Parathyroid adenoma (tissue), 2 donors: ENCODE measurements at regions not wholly inside any gene's neighbourhood (a gene's known extent, or its start where the extent isn't known, plus 50 kb on each side); places are given as distances from the start of the nearest gene placed in this dataset.

ENCODE experiments used
- H2AFZ ChIP-seq: fragments of 300-600 bp; sonication (generic); one replicate; pipeline ENCODE4 v1.7.0; 2017; ENCODE audit warnings: antibody characterized with exemption, mild to moderate bottlenecking
- H3K27ac ChIP-seq: fragments of 300-600 bp; sonication (generic); one replicate; pipeline ENCODE4 v1.7.0; 2017
- H3K27me3 ChIP-seq: fragments of 300-600 bp; sonication (generic); one replicate; pipeline ENCODE4 v1.7.0; 2017; ENCODE audit warnings: low read length; ENCODE audit not compliant: control insufficient read depth, insufficient read depth
- H3K36me3 ChIP-seq: fragments of 300-600 bp; sonication (generic); one replicate; pipeline ENCODE4 v1.7.0; 2017; ENCODE audit warnings: low read length; ENCODE audit not compliant: control insufficient read depth, insufficient read depth
- H3K4me1 ChIP-seq: fragments of 300-600 bp; sonication (generic); one replicate; pipeline ENCODE4 v1.7.0; 2017; ENCODE audit warnings: control low read depth
- H3K4me2 ChIP-seq: fragments of 300-600 bp; sonication (generic); one replicate; pipeline ENCODE4 v1.7.0; 2017; ENCODE audit warnings: low read length
- H3K4me3 ChIP-seq: fragments of 300-600 bp; sonication (generic); one replicate; pipeline ENCODE4 v1.7.0; 2017; ENCODE audit warnings: low read depth, low read length
- H3K79me2 ChIP-seq: fragments of 300-600 bp; sonication (generic); one replicate; pipeline ENCODE4 v1.7.0; 2017; ENCODE audit warnings: control low read depth
- H3K9ac ChIP-seq: fragments of 300-600 bp; sonication (generic); one replicate; pipeline ENCODE4 v1.7.0; 2017; ENCODE audit warnings: mild to moderate bottlenecking
- H3K9me3 ChIP-seq: fragments of 300-600 bp; sonication (generic); one replicate; pipeline ENCODE4 v1.7.0; 2017; ENCODE audit warnings: low read length; ENCODE audit not compliant: control insufficient read depth
- TF ChIP-seq, protein P1 (sequence below): fragments of 300-600 bp; sonication (generic); IDR thresholded peaks from one replicate; pipeline ENCODE4 v1.7.0; 2017; ENCODE audit warnings: antibody characterized with exemption, mild to moderate bottlenecking
- donor health status: primary hyperparathyroidism.

DNA sequence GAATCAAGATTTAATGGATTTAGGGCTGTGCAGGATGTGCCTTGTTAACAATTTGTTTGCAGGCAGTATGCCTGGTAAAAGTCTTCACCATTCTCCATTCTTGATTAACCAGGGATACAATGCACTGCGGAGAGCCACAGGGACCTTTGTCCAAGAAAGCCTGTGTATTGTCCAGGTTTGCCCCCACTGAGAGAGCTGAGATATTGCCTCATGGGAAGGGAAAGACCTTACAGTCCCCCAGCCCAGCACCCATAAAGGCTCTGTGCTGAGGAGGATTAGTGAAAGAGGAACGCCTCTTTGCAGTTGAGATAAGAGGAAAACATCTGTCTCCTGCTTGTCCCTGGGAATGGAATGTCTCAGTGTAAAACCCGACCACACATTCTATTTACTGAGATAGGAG lies 2169.6 kb downstream of the TP53TG3F start:
- no peaks in the 10 kb centered on the region for H3K9me3 ChIP-seq
- no peaks in the 10 kb centered on the region for H3K79me2 ChIP-seq
- TF ChIP-seq, protein P1, sequence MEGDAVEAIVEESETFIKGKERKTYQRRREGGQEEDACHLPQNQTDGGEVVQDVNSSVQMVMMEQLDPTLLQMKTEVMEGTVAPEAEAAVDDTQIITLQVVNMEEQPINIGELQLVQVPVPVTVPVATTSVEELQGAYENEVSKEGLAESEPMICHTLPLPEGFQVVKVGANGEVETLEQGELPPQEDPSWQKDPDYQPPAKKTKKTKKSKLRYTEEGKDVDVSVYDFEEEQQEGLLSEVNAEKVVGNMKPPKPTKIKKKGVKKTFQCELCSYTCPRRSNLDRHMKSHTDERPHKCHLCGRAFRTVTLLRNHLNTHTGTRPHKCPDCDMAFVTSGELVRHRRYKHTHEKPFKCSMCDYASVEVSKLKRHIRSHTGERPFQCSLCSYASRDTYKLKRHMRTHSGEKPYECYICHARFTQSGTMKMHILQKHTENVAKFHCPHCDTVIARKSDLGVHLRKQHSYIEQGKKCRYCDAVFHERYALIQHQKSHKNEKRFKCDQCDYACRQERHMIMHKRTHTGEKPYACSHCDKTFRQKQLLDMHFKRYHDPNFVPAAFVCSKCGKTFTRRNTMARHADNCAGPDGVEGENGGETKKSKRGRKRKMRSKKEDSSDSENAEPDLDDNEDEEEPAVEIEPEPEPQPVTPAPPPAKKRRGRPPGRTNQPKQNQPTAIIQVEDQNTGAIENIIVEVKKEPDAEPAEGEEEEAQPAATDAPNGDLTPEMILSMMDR, result no peak

DNA sequence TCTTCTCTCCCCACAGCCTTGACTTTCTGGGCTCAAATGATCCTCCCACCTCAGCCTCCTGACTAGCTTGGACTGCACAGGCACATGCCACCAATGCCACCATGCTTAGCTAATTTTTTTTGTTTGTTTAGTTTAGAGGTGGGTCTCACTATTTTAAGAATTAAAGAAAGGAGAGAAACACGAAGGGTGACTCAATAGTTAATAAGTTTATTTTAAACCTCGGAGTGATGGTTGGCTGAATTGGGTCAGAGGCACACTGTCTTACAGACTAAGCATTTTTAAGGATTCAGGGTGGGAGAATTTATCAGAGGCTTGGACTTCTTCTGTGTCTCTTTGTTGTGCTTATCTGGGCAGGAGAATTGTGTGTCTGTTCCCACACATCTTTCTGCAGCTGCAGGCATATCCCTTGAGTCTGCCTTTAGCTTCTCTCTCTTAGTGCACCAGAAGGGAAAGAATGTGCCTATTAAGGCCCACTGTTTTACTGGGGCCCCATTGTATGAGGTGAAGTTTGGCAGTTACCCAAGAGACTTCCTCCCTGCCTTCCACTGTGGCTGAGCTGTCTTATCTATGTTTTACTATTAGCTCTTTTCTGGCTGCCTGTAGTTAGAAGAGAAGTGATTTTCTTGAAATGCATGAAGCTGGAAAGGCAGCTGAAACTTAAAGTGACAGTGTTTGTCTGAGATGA lies 2172.0 kb downstream of the TP53TG3F start:
- no peaks in the 10 kb centered on the region for H3K79me2 ChIP-seq
- no peaks in the 10 kb centered on the region for H3K36me3 ChIP-seq
- no peak overlapping the region for H3K4me3 ChIP-seq
- H2AFZ ChIP-seq, result no peak overlapping the region
- H3K27ac ChIP-seq, result no peak overlapping the region
- no peaks in the 10 kb centered on the region for H3K9me3 ChIP-seq
- TF ChIP-seq, protein P1, result no peak
- no peaks in the 10 kb centered on the region for H3K4me1 ChIP-seq
- no peak overlapping the region for H3K4me2 ChIP-seq
- no peaks in the 10 kb centered on the region for H3K27me3 ChIP-seq
- no peak overlapping the region for H3K9ac ChIP-seq

More for the DNA sequence above, 2169.6 kb downstream of the TP53TG3F start:
- no peak overlapping the region for H3K27ac ChIP-seq
- no peaks in the 10 kb centered on the region for H3K4me1 ChIP-seq
- H3K4me3 ChIP-seq, result no peak overlapping the region
- no peak overlapping the region for H3K4me2 ChIP-seq
- no peaks in the 10 kb centered on the region for H3K27me3 ChIP-seq
- H2AFZ ChIP-seq, result no peak overlapping the region
- H3K36me3 ChIP-seq, result no peaks in the 10 kb centered on the region
- H3K9ac ChIP-seq, result no peak overlapping the region

DNA sequence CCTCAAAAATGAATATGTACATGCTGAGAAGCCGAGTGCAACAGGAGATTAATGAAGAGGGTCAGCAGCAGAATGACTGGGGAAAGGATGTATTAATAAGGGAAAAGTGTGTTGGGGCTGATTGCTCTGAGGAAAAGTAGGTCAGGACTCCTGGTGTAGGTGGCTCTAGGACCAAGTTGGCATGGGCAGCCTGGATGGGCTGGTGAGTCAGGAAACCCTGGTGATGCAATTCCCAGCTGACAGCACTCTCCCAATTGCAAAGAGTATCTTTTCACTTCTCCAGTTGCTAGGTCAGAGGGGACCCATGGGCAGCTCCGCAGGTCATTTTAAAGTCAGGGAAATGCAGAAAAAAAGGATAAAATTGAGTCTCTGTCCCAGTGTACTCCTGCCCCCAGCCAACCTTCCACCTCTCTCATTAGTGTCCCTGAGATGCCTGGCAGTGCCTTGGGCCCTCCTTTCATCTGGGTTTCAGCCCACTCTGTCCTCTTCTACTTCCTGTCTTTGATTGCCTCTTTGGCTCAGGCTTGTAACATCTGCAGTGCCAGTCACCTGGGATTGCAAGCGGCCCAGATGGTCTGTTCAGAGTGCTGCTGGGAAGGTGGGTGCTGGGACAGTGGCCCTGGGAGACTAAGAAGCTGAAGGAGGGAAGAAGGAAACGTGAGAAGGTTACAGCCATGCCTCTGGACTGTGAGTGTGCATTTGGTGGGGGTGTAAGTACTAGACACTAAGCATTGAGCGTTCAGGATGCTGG lies 2177.2 kb downstream of the TP53TG3F start:
- H3K79me2 ChIP-seq, result no peaks in the 10 kb centered on the region
- H2AFZ ChIP-seq, result no peak overlapping the region
- TF ChIP-seq, protein P1, result no peak
- H3K36me3 ChIP-seq, result no peaks in the 10 kb centered on the region
- H3K4me2 ChIP-seq, result no peak overlapping the region
- H3K4me3 ChIP-seq, result no peak overlapping the region
- no peak overlapping the region for H3K27ac ChIP-seq
- no peaks in the 10 kb centered on the region for H3K4me1 ChIP-seq
- H3K9ac ChIP-seq, result no peak overlapping the region
- H3K27me3 ChIP-seq, result no peaks in the 10 kb centered on the region
- no peaks in the 10 kb centered on the region for H3K9me3 ChIP-seq

DNA sequence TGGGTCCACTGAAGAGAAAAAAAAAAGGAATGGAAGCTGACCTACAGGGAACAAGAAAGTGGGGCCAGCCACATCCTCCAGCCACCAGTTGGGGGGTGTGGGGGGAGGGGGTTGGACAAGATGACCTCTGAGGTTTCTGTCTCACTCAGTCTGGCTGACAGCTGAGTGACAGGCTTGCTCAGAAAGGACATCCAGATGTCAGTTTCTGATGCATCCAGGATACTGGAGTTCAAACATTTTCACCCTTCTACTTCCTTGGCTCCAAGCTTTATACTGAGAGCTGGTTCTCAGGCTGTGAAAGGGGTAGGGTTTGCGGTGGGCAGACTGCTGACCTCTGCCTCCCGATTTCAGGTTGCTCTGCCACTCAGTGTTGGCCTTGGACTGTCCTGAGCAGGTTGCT lies 2178.3 kb downstream of the TP53TG3F start:
- Histone ChIP-seq H2AFZ (no peak overlapping the region), H3K4me3 (no peak overlapping the region), H3K9ac (no peak overlapping the region), H3K36me3 (no peaks in the 10 kb centered on the region), H3K27ac (no peak overlapping the region), H3K4me2 (no peak overlapping the region), H3K27me3 (no peaks in the 10 kb centered on the region), H3K9me3 (no peaks in the 10 kb centered on the region), H3K4me1 (no peaks in the 10 kb centered on the region), H3K79me2 (no peaks in the 10 kb centered on the region)
- TF ChIP-seq, protein P1, result no peak
